SJSA1 (cell line): ENCODE measurements at regions not wholly inside any gene's neighbourhood (a gene's known extent, or its start where the extent isn't known, plus 50 kb on each side); places are given as distances from the start of the nearest gene placed in this dataset.

Experiments used
- DNase-seq, 2 experiments: peaks; one replicate each; pipeline ENCODE4 v3.0.0-alpha.2; 2015 to 2020; ENCODE audit warnings: low spot score in 2 of 2, low read depth in 1 of 2
- H3K27ac ChIP-seq: fragments of 250-450 bp; sonication (Bioruptor Pico); 2 replicates; pipeline ENCODE4 v1.5.1; 2020; ENCODE audit warnings: mild to moderate bottlenecking, moderate library complexity
- H3K27me3 ChIP-seq: fragments of 250-450 bp; sonication (Bioruptor Pico); replicated peaks from 2 replicates; pipeline ENCODE4 v1.5.1; 2020; ENCODE audit warnings: mild to moderate bottlenecking, moderate library complexity
- H3K36me3 ChIP-seq: fragments of 250-450 bp; sonication (Bioruptor Pico); 2 replicates; pipeline ENCODE4 v1.5.1; 2020; ENCODE audit warnings: mild to moderate bottlenecking
- H3K4me1 ChIP-seq: fragments of 250-450 bp; sonication (Bioruptor Pico); replicated peaks from 2 replicates; pipeline ENCODE4 v1.6.1; 2021; ENCODE audit warnings: mild to moderate bottlenecking
- H3K4me3 ChIP-seq: fragments of 250-450 bp; sonication (Bioruptor Pico); 2 replicates; pipeline ENCODE4 v1.5.1; 2020; ENCODE audit warnings: mild to moderate bottlenecking
- H3K9me3 ChIP-seq: fragments of 250-450 bp; sonication (Bioruptor Pico); replicated peaks from 2 replicates; pipeline ENCODE4 v1.5.1; 2020; ENCODE audit warnings: mild to moderate bottlenecking

GRCh38 chr9:119114681-119115080, 254.6 kb downstream of the BRINP1 start:
- H3K27me3 ChIP-seq: no peaks in the 10 kb centered on the region
- H3K27ac ChIP-seq: no peak overlapping the region
- no peak for DNase-seq
- no peak overlapping the region for H3K4me3 ChIP-seq
- no peaks in the 10 kb centered on the region for H3K36me3 ChIP-seq
- H3K4me1 ChIP-seq: no peaks in the 10 kb centered on the region
- no peaks in the 10 kb centered on the region; the same call in 1 of the 2 replicates for H3K9me3 ChIP-seq
